ENCODE measurements at regions not wholly inside any gene's neighbourhood (a gene's known extent, or its start where the extent isn't known, plus 50 kb on each side); places are given as distances from the start of the nearest gene placed in this dataset.
A peak's percentile ranks its signal among the peaks of the same experiment; 100 is the strongest.
"Not testable (repeated sequence)": the region's sequence is repeated elsewhere in the genome, so short reads cannot be mapped to it uniquely, and the experiment has no call there.

- not testable (repeated sequence) for DNase-seq (ENCODE audit: low spot score)
These were observed 71.0 kb upstream of the SH3GLB1 start for GRCh38 chr1:86633306-86633838.

- DNase-seq (ENCODE audit: low spot score), result no peak
These were observed 70.5 kb upstream of the SH3GLB1 start for GRCh38 chr1:86633921-86634320.

GRCh38 chr1:86636898-86637297 is 67.5 kb upstream of the SH3GLB1 start:
- no peak for DNase-seq (ENCODE audit: low spot score)

GRCh38 chr1:86640161-86640670 is 64.2 kb upstream of the SH3GLB1 start:
- no peak for DNase-seq (ENCODE audit: low spot score)

GRCh38 chr1:86641318-86641717 is 63.1 kb upstream of the SH3GLB1 start:
- no peak for DNase-seq (ENCODE audit: low spot score)

- not testable (repeated sequence) for DNase-seq (ENCODE audit: low spot score)
These were observed 59.7 kb upstream of the SH3GLB1 start for GRCh38 chr1:86644655-86645054.

- no peak for DNase-seq (ENCODE audit: low spot score)
These were observed 58.5 kb upstream of the SH3GLB1 start for GRCh38 chr1:86645851-86646250.

GRCh38 chr1:86646256-86646655 is 58.1 kb upstream of the SH3GLB1 start:
- no peak for DNase-seq (ENCODE audit: low spot score)

GRCh38 chr1:86648255-86648654 is 56.1 kb upstream of the SH3GLB1 start:
- DNase-seq (ENCODE audit: low spot score), result peak; percentile 57

- DNase-seq (ENCODE audit: low spot score), result no peak
These were observed 54.8 kb upstream of the SH3GLB1 start for GRCh38 chr1:86649618-86650017.

GRCh38 chr1:86650065-86650464 is 54.3 kb upstream of the SH3GLB1 start:
- no peak for DNase-seq (ENCODE audit: low spot score)
